CD14-positive monocyte (primary cell): ENCODE measurements at regions not wholly inside any gene's neighbourhood (a gene's known extent, or its start where the extent isn't known, plus 50 kb on each side); places are given as distances from the start of the nearest gene placed in this dataset.

ENCODE experiments used
- DNase-seq, 3 donors: peaks; one replicate each; pipeline ENCODE4 v3.0.0-alpha.2; 2011 to 2022
- H2AFZ ChIP-seq: 2 replicates; pipeline ENCODE4 v1.6.0; 2012; ENCODE audit warnings: mild to moderate bottlenecking, low read depth, low read length, inconsistent platforms; ENCODE audit not compliant: insufficient read depth, poor library complexity, severe bottlenecking
- H3K27ac ChIP-seq, 2 donors: 1 replicate in 1 of 2; 2 replicates in 1 of 2; pipeline ENCODE4 v1.5.1; 2012 to 2013; ENCODE audit warnings: low read length in 2 of 2, control low read depth in 1 of 2, inconsistent platforms in 1 of 2, low read depth in 1 of 2, mild to moderate bottlenecking in 1 of 2
- H3K27me3 ChIP-seq, 2 donors: one replicate each; pipeline versions ENCODE4 v1.6.0 to v1.6.1; 2011 to 2013; ENCODE audit warnings: low read length in 2 of 2; ENCODE audit not compliant: control insufficient read depth in 2 of 2, insufficient read depth in 2 of 2
- H3K36me3 ChIP-seq, 2 donors: replicated peaks in 1 of 2; 1 replicate in 1 of 2; 2 replicates in 1 of 2; pipeline versions ENCODE4 v1.5.1 to v1.6.1; 2012 to 2013; ENCODE audit warnings: low read length in 2 of 2, control low read depth in 1 of 2, inconsistent platforms in 1 of 2, mild to moderate bottlenecking in 1 of 2; ENCODE audit not compliant: insufficient read depth in 2 of 2, control insufficient read depth in 1 of 2
- H3K4me1 ChIP-seq, 2 donors: 1 replicate in 1 of 2; 2 replicates in 1 of 2; pipeline versions ENCODE4 v1.5.1 to v1.6.1; 2012 to 2013; ENCODE audit warnings: low read length in 2 of 2, control low read depth in 1 of 2, inconsistent platforms in 1 of 2, mild to moderate bottlenecking in 1 of 2, moderate library complexity in 1 of 2; ENCODE audit not compliant: insufficient read depth in 2 of 2, control insufficient read depth in 1 of 2
- H3K4me2 ChIP-seq: replicated peaks from 2 replicates; pipeline ENCODE3; 2012; ENCODE audit warnings: low read length, moderate library complexity, mild to moderate bottlenecking; ENCODE audit not compliant: poor library complexity, severe bottlenecking; ENCODE audit errors: extremely low read depth
- H3K4me3 ChIP-seq, 3 experiments: fragments of 200-600 bp in 1 of 3; sonication (generic) in 1 of 3; replicated peaks in 1 of 3; 1 replicate in 2 of 3; 2 replicates in 1 of 3; pipeline ENCODE4 v1.5.1; 2011 to 2013; ENCODE audit warnings: low read length in 3 of 3, mild to moderate bottlenecking in 3 of 3, control low read depth in 2 of 3, low read depth in 2 of 3, inconsistent platforms in 1 of 3, moderate library complexity in 1 of 3
- H3K79me2 ChIP-seq: 2 replicates; pipeline ENCODE4 v1.6.0; 2012; ENCODE audit warnings: mild to moderate bottlenecking, control low read depth, inconsistent platforms, low read length, moderate library complexity; ENCODE audit not compliant: insufficient read depth
- H3K9ac ChIP-seq: 2 replicates; pipeline ENCODE4 v1.6.0; 2017; ENCODE audit warnings: low read length, mild to moderate bottlenecking; ENCODE audit not compliant: insufficient read depth, poor library complexity, severe bottlenecking
- H3K9me3 ChIP-seq, 2 donors: replicated peaks in 1 of 2; 1 replicate in 1 of 2; 2 replicates in 1 of 2; pipeline versions ENCODE4 v1.5.1 to v1.6.1; 2012 to 2013; ENCODE audit warnings: low read length in 2 of 2, control low read depth in 1 of 2; ENCODE audit not compliant: control insufficient read depth in 1 of 2, insufficient read depth in 1 of 2
- H4K20me1 ChIP-seq: 2 replicates; pipeline ENCODE4 v1.6.0; 2012; ENCODE audit warnings: mild to moderate bottlenecking, low read length, control low read depth, moderate library complexity; ENCODE audit not compliant: insufficient read depth
- H3K27ac Mint-ChIP-seq, 7 donors: one replicate each; pipeline ENCODE4 v1.8.0; 2020; ENCODE audit warnings: mild to moderate bottlenecking in 7 of 7, mixed read lengths in 7 of 7, moderate library complexity in 6 of 7, inconsistent platforms in 2 of 7
- H3K27me3 Mint-ChIP-seq, 3 donors: one replicate each; pipeline ENCODE4 v1.8.0; 2021 to 2022; ENCODE audit warnings: low read depth in 3 of 3, mild to moderate bottlenecking in 3 of 3, mixed read lengths in 3 of 3, moderate library complexity in 3 of 3, inconsistent platforms in 1 of 3
- H3K36me3 Mint-ChIP-seq, 2 donors: one replicate each; pipeline ENCODE4 v1.8.0; 2020; ENCODE audit warnings: mixed read lengths in 2 of 2, inconsistent platforms in 1 of 2, mild to moderate bottlenecking in 1 of 2
- H3K4me1 Mint-ChIP-seq: one replicate; pipeline ENCODE4 v1.8.0; 2020; ENCODE audit warnings: mild to moderate bottlenecking, mixed read lengths
- H3K4me3 Mint-ChIP-seq, 2 donors: one replicate each; pipeline ENCODE4 v1.8.0; 2020; ENCODE audit warnings: mild to moderate bottlenecking in 2 of 2, mixed read lengths in 2 of 2, moderate library complexity in 1 of 2
- H3K9me3 Mint-ChIP-seq, 7 donors: one replicate each; pipeline ENCODE4 v1.8.0; 2020 to 2022; ENCODE audit warnings: mixed read lengths in 7 of 7, mild to moderate bottlenecking in 6 of 7, moderate library complexity in 6 of 7, inconsistent platforms in 2 of 7
- WGBS: methylation state at CpG from one replicate; pipeline ENCODE4 v1.1.5; 2013; ENCODE audit warnings: missing lambda C conversion rate; ENCODE audit not compliant: insufficient coverage; 5-methylcytosine and 5-hydroxymethylcytosine counted together
- intact Hi-C, 2 donors: fragments of 100-400 bp; cut with micrococcal nuclease; formaldehyde crosslinking; loops; one replicate each; pipeline versions ENCODE4 v1.15.0 to v1.15.1; 2023
- TF ChIP-seq, protein P1 (sequence below): fragments of 200-600 bp; IDR thresholded peaks from one replicate; pipeline ENCODE4 v1.8.0; 2022; ENCODE audit warnings: antibody characterized with exemption, mild to moderate bottlenecking

DNA sequence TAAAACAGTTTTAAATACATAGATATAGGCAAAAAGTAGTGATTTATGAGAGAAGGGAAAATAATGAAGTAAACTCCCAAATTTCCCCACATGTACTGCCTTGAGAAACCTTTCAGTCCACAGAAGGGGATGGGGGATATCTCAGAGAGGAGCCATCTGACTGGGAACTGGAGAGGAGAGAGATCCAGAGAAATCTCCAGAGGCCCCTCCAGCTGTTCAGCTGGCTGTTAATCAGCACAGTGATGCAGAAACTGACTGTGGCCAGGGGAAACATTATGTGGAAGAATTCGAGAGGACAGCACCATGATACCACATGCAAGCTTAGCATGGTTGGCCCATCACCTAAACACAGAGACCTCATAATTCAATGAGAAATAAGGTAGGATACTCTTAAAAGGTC lies 1165.9 kb upstream of the TMEM132C start:
- Histone ChIP-seq H3K27ac (no peak overlapping the region), H3K27me3 (no peaks in the 10 kb centered on the region), H3K4me3 (no peak overlapping the region), H3K4me2 (no peak overlapping the region), H4K20me1 (no peaks in the 10 kb centered on the region), H3K36me3 (no peaks in the 10 kb centered on the region), H3K9me3 (no peaks in the 10 kb centered on the region), H2AFZ (no peak overlapping the region), H3K9ac (no peak overlapping the region), H3K79me2 (no peaks in the 10 kb centered on the region), H3K4me1 (no peaks in the 10 kb centered on the region)
- H3K4me1 Mint-ChIP-seq, result no peaks in the 10 kb centered on the region
- WGBS, result no CpG with 5 or more reads among the region's 1 CpG
- no peak overlapping the region for H3K27ac Mint-ChIP-seq
- peaks cover 0 to 5% (median 0%) of the 10 kb centered on the region in 7 donors for H3K9me3 Mint-ChIP-seq
- TF ChIP-seq, protein P1, sequence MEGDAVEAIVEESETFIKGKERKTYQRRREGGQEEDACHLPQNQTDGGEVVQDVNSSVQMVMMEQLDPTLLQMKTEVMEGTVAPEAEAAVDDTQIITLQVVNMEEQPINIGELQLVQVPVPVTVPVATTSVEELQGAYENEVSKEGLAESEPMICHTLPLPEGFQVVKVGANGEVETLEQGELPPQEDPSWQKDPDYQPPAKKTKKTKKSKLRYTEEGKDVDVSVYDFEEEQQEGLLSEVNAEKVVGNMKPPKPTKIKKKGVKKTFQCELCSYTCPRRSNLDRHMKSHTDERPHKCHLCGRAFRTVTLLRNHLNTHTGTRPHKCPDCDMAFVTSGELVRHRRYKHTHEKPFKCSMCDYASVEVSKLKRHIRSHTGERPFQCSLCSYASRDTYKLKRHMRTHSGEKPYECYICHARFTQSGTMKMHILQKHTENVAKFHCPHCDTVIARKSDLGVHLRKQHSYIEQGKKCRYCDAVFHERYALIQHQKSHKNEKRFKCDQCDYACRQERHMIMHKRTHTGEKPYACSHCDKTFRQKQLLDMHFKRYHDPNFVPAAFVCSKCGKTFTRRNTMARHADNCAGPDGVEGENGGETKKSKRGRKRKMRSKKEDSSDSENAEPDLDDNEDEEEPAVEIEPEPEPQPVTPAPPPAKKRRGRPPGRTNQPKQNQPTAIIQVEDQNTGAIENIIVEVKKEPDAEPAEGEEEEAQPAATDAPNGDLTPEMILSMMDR, result no peak
- no peaks in the 10 kb centered on the region for H3K36me3 Mint-ChIP-seq
- DNase-seq, result no peak
- no peak overlapping the region for H3K4me3 Mint-ChIP-seq
- H3K27me3 Mint-ChIP-seq, result peaks cover 0 to 4% (median 3%) of the 10 kb centered on the region in 3 donors
- intact Hi-C loops, result no loop called here

DNA sequence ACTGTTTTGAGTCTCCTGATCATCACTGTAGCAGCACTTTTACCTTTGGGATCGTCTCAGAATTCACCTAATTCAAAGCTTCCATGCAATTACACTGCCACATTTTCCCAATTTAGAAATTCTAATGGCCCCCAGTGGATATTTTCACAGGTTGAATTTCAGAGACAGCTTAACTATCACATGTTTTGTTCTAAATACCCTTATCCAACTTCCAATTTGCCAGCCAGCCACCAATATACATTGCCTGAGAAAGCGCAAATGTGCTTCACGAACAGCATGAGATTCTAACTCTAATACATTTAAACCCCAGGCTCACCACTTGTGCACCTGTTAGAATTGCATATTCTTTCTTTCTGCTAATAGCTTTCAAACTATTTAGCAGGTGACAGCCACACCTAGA lies 1160.9 kb upstream of the TMEM132C start:
- no peaks in the 10 kb centered on the region for H3K36me3 Mint-ChIP-seq
- H3K27ac Mint-ChIP-seq, result no peak overlapping the region
- Histone ChIP-seq H3K4me1 (no peaks in the 10 kb centered on the region), H3K4me2 (no peak overlapping the region), H3K36me3 (no peaks in the 10 kb centered on the region), H2AFZ (no peak overlapping the region), H3K4me3 (no peak overlapping the region), H3K79me2 (no peaks in the 10 kb centered on the region), H4K20me1 (no peaks in the 10 kb centered on the region), H3K9me3 (no peaks in the 10 kb centered on the region), H3K9ac (no peak overlapping the region), H3K27me3 (no peaks in the 10 kb centered on the region), H3K27ac (no peak overlapping the region)
- intact Hi-C loops, result loop anchor here in 1 of 2 donors (5.0 kb wide), 1 partner anchor 191 kb away; no protein-coding TSS in a partner anchor
- no peak overlapping the region for H3K4me3 Mint-ChIP-seq
- TF ChIP-seq, protein P1, result no peak
- DNase-seq, result no peak
- 86% methylated on average over 2 of the region's 3 CpGs for WGBS
- peaks cover 0 to 2% (median 0%) of the 10 kb centered on the region in 7 donors for H3K9me3 Mint-ChIP-seq
- H3K4me1 Mint-ChIP-seq, result no peaks in the 10 kb centered on the region
- H3K27me3 Mint-ChIP-seq, result peaks cover 3 to 4% (median 3%) of the 10 kb centered on the region in 3 donors
